Stimulated activated effector memory CD8-positive, alpha-beta T cell treated with anti-CD3 and anti-CD28 coated beads, Interleukin-12 subunit alpha, Interleukin-12 subunit beta, amount 100 ng/mL, for 72 hours (primary cell): ENCODE measurements at regions not wholly inside any gene's neighbourhood (a gene's known extent, or its start where the extent isn't known, plus 50 kb on each side); places are given as distances from the start of the nearest gene placed in this dataset.
A peak's percentile ranks its signal among the peaks of the same experiment; 100 is the strongest.

Experiments used
- ATAC-seq: fragments of 150-1000 bp; cut with Tn5 transposase; 2 replicates; pipeline ENCODE4 v1.10.0; 2021
- DNase-seq, 2 donors: peaks; one replicate each; pipeline ENCODE4 v3.0.0; 2021 to 2022; ENCODE audit warnings: low spot score in 2 of 2
- H3K27ac Mint-ChIP-seq: one replicate; pipeline ENCODE4 v1.8.0; 2022; ENCODE audit warnings: mild to moderate bottlenecking, mixed read lengths
- H3K36me3 Mint-ChIP-seq: one replicate; pipeline ENCODE4 v1.8.0; 2022; ENCODE audit warnings: mild to moderate bottlenecking, mixed read lengths
- H3K4me1 Mint-ChIP-seq: one replicate; pipeline ENCODE4 v1.8.0; 2022; ENCODE audit warnings: mixed read lengths
- H3K4me3 Mint-ChIP-seq: one replicate; pipeline ENCODE4 v1.8.0; 2022; ENCODE audit warnings: mild to moderate bottlenecking, mixed read lengths
- H3K9me3 Mint-ChIP-seq: one replicate; pipeline ENCODE4 v1.8.0; 2022; ENCODE audit warnings: mixed read lengths

GRCh38 chr17:36824678-36825101 is 112.6 kb upstream of the LHX1 start:
- H3K27ac Mint-ChIP-seq, result no peak overlapping the region
- H3K36me3 Mint-ChIP-seq, result no peaks in the 10 kb centered on the region
- no peaks in the 10 kb centered on the region for H3K9me3 Mint-ChIP-seq
- DNase-seq (no peak), ATAC-seq (no peak)
- H3K4me3 Mint-ChIP-seq, result no peak overlapping the region
- no peaks in the 10 kb centered on the region for H3K4me1 Mint-ChIP-seq

DNA sequence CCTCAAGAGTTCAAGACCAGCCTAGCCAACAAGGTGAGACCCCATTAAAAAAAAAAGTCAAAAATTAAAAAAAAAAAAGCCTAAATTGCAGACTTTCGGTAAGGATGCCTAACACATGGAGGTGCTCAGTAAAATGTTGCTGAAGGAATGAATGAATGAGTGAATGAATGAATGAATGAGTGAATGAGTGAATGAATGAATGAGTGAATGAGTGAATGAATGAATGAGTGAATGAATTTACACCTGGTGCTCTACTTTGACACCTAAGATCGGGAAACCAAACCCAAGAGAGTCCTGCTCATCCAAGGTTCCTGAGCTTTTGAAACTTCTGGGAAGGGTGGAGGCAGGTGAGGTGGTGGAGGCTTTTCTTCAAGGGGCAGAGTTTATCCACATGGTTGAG is 112.2 kb upstream of the LHX1 start:
- H3K9me3 Mint-ChIP-seq, result no peaks in the 10 kb centered on the region
- no peak overlapping the region for H3K4me3 Mint-ChIP-seq
- no peak for DNase-seq
- H3K27ac Mint-ChIP-seq, result no peak overlapping the region
- H3K4me1 Mint-ChIP-seq, result no peaks in the 10 kb centered on the region
- H3K36me3 Mint-ChIP-seq, result no peaks in the 10 kb centered on the region
- no peak for ATAC-seq

- ATAC-seq (no peak), DNase-seq (no peak)
- Mint-ChIP-seq H3K36me3 (no peaks in the 10 kb centered on the region), H3K4me3 (no peak overlapping the region), H3K4me1 (no peaks in the 10 kb centered on the region), H3K9me3 (no peaks in the 10 kb centered on the region), H3K27ac (no peak overlapping the region)
Measured at GRCh38 chr17:36825521-36825920, 111.8 kb upstream of the LHX1 start.

DNA sequence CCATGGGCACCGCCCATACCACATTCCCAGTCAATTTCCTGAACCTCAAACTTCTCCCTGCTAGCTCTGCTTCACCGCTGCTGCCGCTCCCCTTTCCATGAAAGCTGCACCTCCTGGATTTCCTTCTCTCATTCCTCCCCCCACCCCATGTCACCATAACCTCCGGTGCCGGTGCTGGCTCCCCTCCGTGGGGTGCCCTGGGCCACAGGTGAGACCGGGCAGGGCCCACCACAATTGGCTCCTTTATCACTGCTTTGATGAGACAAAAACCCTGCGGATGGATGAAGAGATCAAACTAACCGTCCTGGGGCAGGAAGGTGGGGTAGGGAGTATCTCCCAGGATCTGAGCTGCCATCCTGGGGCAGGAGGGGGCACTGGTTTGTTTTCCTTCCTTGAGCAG is 111.3 kb upstream of the LHX1 start:
- H3K4me3 Mint-ChIP-seq, result no peak overlapping the region
- no peak for DNase-seq
- no peak overlapping the region for H3K27ac Mint-ChIP-seq
- H3K4me1 Mint-ChIP-seq, result no peaks in the 10 kb centered on the region
- ATAC-seq, result no peak
- H3K9me3 Mint-ChIP-seq, result no peaks in the 10 kb centered on the region
- H3K36me3 Mint-ChIP-seq, result no peaks in the 10 kb centered on the region

- no peaks in the 10 kb centered on the region for H3K4me1 Mint-ChIP-seq
- H3K4me3 Mint-ChIP-seq, result no peak overlapping the region
- no peak for DNase-seq
- H3K27ac Mint-ChIP-seq, result no peak overlapping the region
- no peak for ATAC-seq
- H3K36me3 Mint-ChIP-seq, result no peaks in the 10 kb centered on the region
- H3K9me3 Mint-ChIP-seq, result no peaks in the 10 kb centered on the region
Measured at GRCh38 chr17:36827081-36827480, 110.2 kb upstream of the LHX1 start.

GRCh38 chr17:36829676-36830075 is 107.6 kb upstream of the LHX1 start:
- Mint-ChIP-seq H3K27ac (no peak overlapping the region), H3K9me3 (no peaks in the 10 kb centered on the region), H3K4me3 (no peak overlapping the region), H3K4me1 (no peaks in the 10 kb centered on the region), H3K36me3 (no peaks in the 10 kb centered on the region)
- DNase-seq (no peak), ATAC-seq (no peak)

GRCh38 chr17:36833279-36833678 is 104.0 kb upstream of the LHX1 start:
- no peaks in the 10 kb centered on the region for H3K4me1 Mint-ChIP-seq
- no peaks in the 10 kb centered on the region for H3K36me3 Mint-ChIP-seq
- no peak overlapping the region for H3K4me3 Mint-ChIP-seq
- ATAC-seq (no peak), DNase-seq (no peak)
- H3K27ac Mint-ChIP-seq, result no peak overlapping the region
- no peaks in the 10 kb centered on the region for H3K9me3 Mint-ChIP-seq

- H3K27ac Mint-ChIP-seq, result no peak overlapping the region
- no peaks in the 10 kb centered on the region for H3K4me1 Mint-ChIP-seq
- no peaks in the 10 kb centered on the region for H3K9me3 Mint-ChIP-seq
- no peak overlapping the region for H3K4me3 Mint-ChIP-seq
- ATAC-seq, result no peak
- DNase-seq, result no peak
- H3K36me3 Mint-ChIP-seq, result no peaks in the 10 kb centered on the region
Measured at GRCh38 chr17:36835036-36835435, 102.2 kb upstream of the LHX1 start.

- no peak for DNase-seq
- Mint-ChIP-seq H3K27ac (no peak overlapping the region), H3K4me1 (no peaks in the 10 kb centered on the region), H3K4me3 (no peak overlapping the region), H3K36me3 (no peaks in the 10 kb centered on the region), H3K9me3 (no peaks in the 10 kb centered on the region)
- ATAC-seq, result no peak
Measured at GRCh38 chr17:36837195-36837938, 99.9 kb upstream of the LHX1 start.

- no peak for DNase-seq
- no peaks in the 10 kb centered on the region for H3K9me3 Mint-ChIP-seq
- no peaks in the 10 kb centered on the region for H3K36me3 Mint-ChIP-seq
- no peaks in the 10 kb centered on the region for H3K4me1 Mint-ChIP-seq
- no peak overlapping the region for H3K27ac Mint-ChIP-seq
- no peak overlapping the region for H3K4me3 Mint-ChIP-seq
- ATAC-seq, result no peak
Measured at GRCh38 chr17:36837939-36838272, 99.4 kb upstream of the LHX1 start.

GRCh38 chr17:36839256-36839655 is 98.0 kb upstream of the LHX1 start:
- H3K27ac Mint-ChIP-seq, result no peak overlapping the region
- DNase-seq, result no peak
- ATAC-seq, result no peak
- H3K9me3 Mint-ChIP-seq, result no peaks in the 10 kb centered on the region
- no peak overlapping the region for H3K4me3 Mint-ChIP-seq
- H3K4me1 Mint-ChIP-seq, result peaks cover 7% of the 10 kb centered on the region
- H3K36me3 Mint-ChIP-seq, result no peaks in the 10 kb centered on the region

- DNase-seq (no peak), ATAC-seq (no peak)
- Mint-ChIP-seq H3K4me1 (peaks cover 7% of the 10 kb centered on the region), H3K36me3 (no peaks in the 10 kb centered on the region), H3K4me3 (no peak overlapping the region), H3K9me3 (no peaks in the 10 kb centered on the region), H3K27ac (no peak overlapping the region)
Measured at GRCh38 chr17:36840796-36841195, 96.5 kb upstream of the LHX1 start.

- DNase-seq, result no peak
- ATAC-seq, result no peak
- H3K9me3 Mint-ChIP-seq, result no peaks in the 10 kb centered on the region
- no peak overlapping the region for H3K27ac Mint-ChIP-seq
- no peak overlapping the region for H3K4me3 Mint-ChIP-seq
- H3K36me3 Mint-ChIP-seq, result no peaks in the 10 kb centered on the region
- peaks cover 7% of the 10 kb centered on the region for H3K4me1 Mint-ChIP-seq
Measured at GRCh38 chr17:36842231-36842819, 95.0 kb upstream of the LHX1 start.

DNA sequence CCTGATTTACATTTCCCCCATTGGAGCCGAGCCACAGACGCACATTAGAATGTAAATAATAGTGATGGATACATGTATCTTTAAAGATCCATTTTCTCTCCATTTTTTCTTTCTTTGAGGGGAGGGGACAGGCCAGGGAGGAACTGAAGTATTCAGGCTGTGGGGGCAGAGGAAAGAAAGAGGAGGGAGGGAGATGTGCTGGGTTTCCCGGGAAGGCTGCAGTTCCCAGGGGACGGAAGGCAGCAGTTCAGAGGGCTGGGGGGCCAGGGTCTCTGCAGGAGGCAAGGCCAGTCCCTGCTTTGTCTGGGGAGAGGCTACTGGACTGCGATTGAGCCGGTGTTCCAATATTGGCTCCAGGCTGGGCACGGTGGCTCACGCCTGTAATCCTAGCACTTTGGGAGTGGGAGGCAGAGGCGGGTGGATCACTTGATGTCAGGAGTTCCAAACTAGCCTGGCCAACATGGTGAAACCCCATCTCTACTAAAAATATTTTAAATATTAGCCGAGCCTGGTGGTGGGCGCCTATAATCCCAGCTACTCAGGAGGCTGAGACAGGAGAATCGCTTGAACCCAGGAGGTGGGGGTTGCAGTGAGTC is 94.2 kb upstream of the LHX1 start:
- H3K4me1 Mint-ChIP-seq, result peaks cover 7% of the 10 kb centered on the region
- DNase-seq (no peak), ATAC-seq (no peak)
- H3K4me3 Mint-ChIP-seq, result no peak overlapping the region
- H3K36me3 Mint-ChIP-seq, result no peaks in the 10 kb centered on the region
- no peak overlapping the region for H3K27ac Mint-ChIP-seq
- H3K9me3 Mint-ChIP-seq, result no peaks in the 10 kb centered on the region

DNA sequence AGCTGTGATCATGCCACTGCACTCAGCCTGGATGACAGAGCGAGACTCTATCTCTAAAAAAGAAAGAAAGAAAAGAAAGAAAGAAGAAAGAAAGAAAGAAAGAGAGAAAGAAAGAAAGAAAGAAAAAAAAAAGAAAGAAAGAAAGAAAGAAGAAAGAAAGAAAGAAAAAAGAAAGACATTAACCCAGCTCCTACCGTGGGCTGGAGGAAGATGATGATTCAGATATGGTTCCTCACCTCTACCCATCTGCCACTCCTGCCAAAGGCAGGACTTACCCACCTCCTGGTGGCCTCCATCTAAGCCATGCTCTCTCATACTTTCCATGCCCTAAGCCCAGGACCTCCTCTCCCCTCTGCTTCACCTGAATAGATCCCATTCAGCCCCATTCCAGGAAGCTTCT is 93.3 kb upstream of the LHX1 start:
- Mint-ChIP-seq H3K27ac (no peak overlapping the region), H3K4me1 (peaks cover 7% of the 10 kb centered on the region), H3K4me3 (no peak overlapping the region), H3K36me3 (no peaks in the 10 kb centered on the region), H3K9me3 (no peaks in the 10 kb centered on the region)
- peak; percentile 48 for ATAC-seq
- no peak for DNase-seq

- ATAC-seq (no peak), DNase-seq (no peak)
- Mint-ChIP-seq H3K27ac (no peak overlapping the region), H3K36me3 (no peaks in the 10 kb centered on the region), H3K4me1 (peaks cover 8% of the 10 kb centered on the region), H3K9me3 (no peaks in the 10 kb centered on the region), H3K4me3 (no peak overlapping the region)
Measured at GRCh38 chr17:36844601-36845000, 92.7 kb upstream of the LHX1 start.
